Epithelial cell of proximal tubule (primary cell): ENCODE measurements at regions not wholly inside any gene's neighbourhood (a gene's known extent, or its start where the extent isn't known, plus 50 kb on each side); places are given as distances from the start of the nearest gene placed in this dataset.

Source experiments
- DNase-seq: peaks from one replicate; pipeline ENCODE4 v3.0.0-alpha.2; 2011; ENCODE audit warnings: low read depth
- H3K4me3 ChIP-seq: 2 replicates; pipeline ENCODE4 v1.5.1; 2011; ENCODE audit warnings: low read depth, mild to moderate bottlenecking, low read length
- CTCF ChIP-seq: conservative IDR thresholded peaks from 2 replicates; pipeline ENCODE4 v1.5.1; 2012; ENCODE audit warnings: low read depth, mild to moderate bottlenecking, low read length

- H3K4me3 ChIP-seq = no peak overlapping the region
- no peak for TF ChIP-seq CTCF
- no peak for DNase-seq
Observed at GRCh38 chr1:201653883-201654282, 115.0 kb downstream of the NAV1 start.

GRCh38 chr1:201655243-201655642, 116.3 kb downstream of the NAV1 start:
- DNase-seq = no peak
- no peak for TF ChIP-seq CTCF
- no peak overlapping the region for H3K4me3 ChIP-seq

DNA sequence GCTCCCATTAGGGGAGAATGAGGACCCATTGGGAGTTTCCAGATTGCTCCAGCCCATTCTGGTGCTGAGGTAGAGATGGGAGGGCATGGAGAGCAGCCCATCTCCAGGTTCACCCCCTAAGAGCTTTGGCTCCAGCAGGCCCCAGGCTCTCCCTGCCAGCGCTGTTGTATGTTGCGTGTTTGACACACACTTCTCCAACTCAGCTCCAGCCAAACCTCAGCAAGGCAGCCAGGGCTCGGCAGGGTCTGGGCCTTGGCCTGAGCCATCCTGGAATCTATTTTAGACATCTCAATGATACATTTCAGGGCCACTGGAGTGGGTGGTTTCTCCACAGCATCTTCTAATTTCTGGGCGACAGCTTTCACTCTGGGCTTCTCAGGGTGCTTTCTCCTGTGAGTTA, 117.0 kb downstream of the NAV1 start:
- TF ChIP-seq CTCF = no peak
- DNase-seq = no peak
- H3K4me3 ChIP-seq = no peak overlapping the region

GRCh38 chr1:201656311-201657032, 117.5 kb downstream of the NAV1 start:
- no peak for DNase-seq
- H3K4me3 ChIP-seq = no peak overlapping the region
- no peak for TF ChIP-seq CTCF

- no peak for DNase-seq
- TF ChIP-seq CTCF = no peak
- H3K4me3 ChIP-seq = no peak overlapping the region
Observed at GRCh38 chr1:201659572-201659971, 120.6 kb downstream of the NAV1 start.

- no peak for DNase-seq
- no peak overlapping the region for H3K4me3 ChIP-seq
- no peak for TF ChIP-seq CTCF
Observed at GRCh38 chr1:201660931-201661822, 122.2 kb downstream of the NAV1 start.
